WTC11 (cell line): ENCODE measurements at regions not wholly inside any gene's neighbourhood (a gene's known extent, or its start where the extent isn't known, plus 50 kb on each side); places are given as distances from the start of the nearest gene placed in this dataset.

ENCODE experiments used
- CREM ChIP-seq: sonication (generic); formaldehyde crosslinking; IDR thresholded peaks from 2 replicates; pipeline ENCODE4 v1.8.1; 2022; ENCODE audit warnings: mild to moderate bottlenecking, missing genetic modification reagents, moderate library complexity
- CTCF ChIP-seq: fragments of 200-600 bp; IDR thresholded peaks from 2 replicates; pipeline ENCODE4 v1.8.0; 2022; ENCODE audit warnings: antibody characterized with exemption
- GTF2I ChIP-seq: fragments of 250-450 bp; sonication (Bioruptor Pico); conservative IDR thresholded peaks from 2 replicates; pipeline ENCODE4 v1.4.0; 2021; ENCODE audit warnings: mild to moderate bottlenecking
- NFYB ChIP-seq: sonication (generic); formaldehyde crosslinking; conservative IDR thresholded peaks from 2 replicates; pipeline ENCODE4 v1.8.0; 2022; ENCODE audit warnings: low read depth, missing genetic modification reagents
- TP53 ChIP-seq: sonication (generic); formaldehyde crosslinking; IDR thresholded peaks from 2 replicates; pipeline ENCODE4 v1.8.1; 2023; ENCODE audit warnings: mild to moderate bottlenecking, missing genetic modification reagents
- USF2 ChIP-seq: sonication (generic); formaldehyde crosslinking; IDR thresholded peaks from 2 replicates; pipeline ENCODE4 v1.8.1; 2023; ENCODE audit warnings: mild to moderate bottlenecking, missing genetic modification reagents, moderate library complexity
- ZNF423 ChIP-seq: fragments of 250-450 bp; sonication (Bioruptor Pico); IDR thresholded peaks from 2 replicates; pipeline ENCODE4 v2.1.2; 2022; ENCODE audit warnings: mild to moderate bottlenecking, moderate library complexity
- ZSCAN18 ChIP-seq: fragments of 250-450 bp; sonication (Bioruptor Pico); IDR thresholded peaks from 2 replicates; pipeline ENCODE4 v2.1.2; 2022; ENCODE audit warnings: mild to moderate bottlenecking, moderate library complexity
- TF ChIP-seq, protein P1 (sequence below): sonication (generic); formaldehyde crosslinking; IDR thresholded peaks from 2 replicates; pipeline ENCODE4 v1.8.1; 2022; ENCODE audit warnings: low read depth, missing genetic modification reagents, borderline replicate concordance
- TF ChIP-seq, protein P2 (sequence below): sonication (generic); formaldehyde crosslinking; IDR thresholded peaks from 2 replicates; pipeline ENCODE4 v1.8.1; 2023; ENCODE audit warnings: mild to moderate bottlenecking, missing genetic modification reagents

- TF ChIP-seq CTCF, result no peak
- TF ChIP-seq, protein P1, sequence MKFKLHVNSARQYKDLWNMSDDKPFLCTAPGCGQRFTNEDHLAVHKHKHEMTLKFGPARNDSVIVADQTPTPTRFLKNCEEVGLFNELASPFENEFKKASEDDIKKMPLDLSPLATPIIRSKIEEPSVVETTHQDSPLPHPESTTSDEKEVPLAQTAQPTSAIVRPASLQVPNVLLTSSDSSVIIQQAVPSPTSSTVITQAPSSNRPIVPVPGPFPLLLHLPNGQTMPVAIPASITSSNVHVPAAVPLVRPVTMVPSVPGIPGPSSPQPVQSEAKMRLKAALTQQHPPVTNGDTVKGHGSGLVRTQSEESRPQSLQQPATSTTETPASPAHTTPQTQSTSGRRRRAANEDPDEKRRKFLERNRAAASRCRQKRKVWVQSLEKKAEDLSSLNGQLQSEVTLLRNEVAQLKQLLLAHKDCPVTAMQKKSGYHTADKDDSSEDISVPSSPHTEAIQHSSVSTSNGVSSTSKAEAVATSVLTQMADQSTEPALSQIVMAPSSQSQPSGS (CRISPR knock-in tag), result no peak
- TF ChIP-seq USF2 (CRISPR knock-in tag), result no peak
- no peak for TF ChIP-seq TP53 (CRISPR knock-in tag)
- TF ChIP-seq ZSCAN18, result no peak
- no peak for TF ChIP-seq ZNF423
- TF ChIP-seq CREM (CRISPR knock-in tag), result no peak
- TF ChIP-seq, protein P2, sequence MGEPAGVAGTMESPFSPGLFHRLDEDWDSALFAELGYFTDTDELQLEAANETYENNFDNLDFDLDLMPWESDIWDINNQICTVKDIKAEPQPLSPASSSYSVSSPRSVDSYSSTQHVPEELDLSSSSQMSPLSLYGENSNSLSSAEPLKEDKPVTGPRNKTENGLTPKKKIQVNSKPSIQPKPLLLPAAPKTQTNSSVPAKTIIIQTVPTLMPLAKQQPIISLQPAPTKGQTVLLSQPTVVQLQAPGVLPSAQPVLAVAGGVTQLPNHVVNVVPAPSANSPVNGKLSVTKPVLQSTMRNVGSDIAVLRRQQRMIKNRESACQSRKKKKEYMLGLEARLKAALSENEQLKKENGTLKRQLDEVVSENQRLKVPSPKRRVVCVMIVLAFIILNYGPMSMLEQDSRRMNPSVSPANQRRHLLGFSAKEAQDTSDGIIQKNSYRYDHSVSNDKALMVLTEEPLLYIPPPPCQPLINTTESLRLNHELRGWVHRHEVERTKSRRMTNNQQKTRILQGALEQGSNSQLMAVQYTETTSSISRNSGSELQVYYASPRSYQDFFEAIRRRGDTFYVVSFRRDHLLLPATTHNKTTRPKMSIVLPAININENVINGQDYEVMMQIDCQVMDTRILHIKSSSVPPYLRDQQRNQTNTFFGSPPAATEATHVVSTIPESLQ (CRISPR knock-in tag), result no peak
- no peak for TF ChIP-seq GTF2I (CRISPR knock-in tag)
- no peak for TF ChIP-seq NFYB (CRISPR knock-in tag)
Measured at GRCh38 chr4:16438986-16439385, 212.7 kb upstream of the TAPT1 start.
